Right atrium auricular region (tissue), 2 donors: ENCODE measurements at regions not wholly inside any gene's neighbourhood (a gene's known extent, or its start where the extent isn't known, plus 50 kb on each side); places are given as distances from the start of the nearest gene placed in this dataset.

Source experiments
- DNase-seq: peaks from one replicate; pipeline ENCODE4 v3.0.0-alpha.2; 2019; ENCODE audit warnings: low spot score
- H3K27ac ChIP-seq, 2 donors: fragments of 200-600 bp; sonication (generic); 1 replicate in 1 of 2; 2 replicates in 1 of 2; pipeline ENCODE4 v1.5.1; 2016 to 2019
- H3K27me3 ChIP-seq, 2 donors: fragments of 200-600 bp; sonication (generic); one replicate each; pipeline versions ENCODE4 v1.5.1 to v1.6.0; 2017 to 2019
- H3K36me3 ChIP-seq: fragments of 200-600 bp; sonication (generic); one replicate; pipeline ENCODE4 v1.5.1; 2016
- H3K4me1 ChIP-seq, 2 donors: fragments of 200-600 bp; sonication (generic); one replicate each; pipeline versions ENCODE4 v1.5.1 to v1.6.0; 2017 to 2019
- H3K4me3 ChIP-seq, 2 donors: fragments of 200-600 bp; sonication (generic); 1 replicate in 1 of 2; 2 replicates in 1 of 2; pipeline ENCODE4 v1.5.1; 2017 to 2019; ENCODE audit warnings: mild to moderate bottlenecking in 1 of 2, moderate library complexity in 1 of 2
- H3K9me3 ChIP-seq, 2 donors: fragments of 200-600 bp; sonication (generic); one replicate each; pipeline ENCODE4 v1.5.1; 2019
- TF ChIP-seq, protein P1 (sequence below), 2 donors: fragments of 200-600 bp; sonication (generic); IDR thresholded peaks; one replicate each; pipeline ENCODE4 v1.5.1; 2019; ENCODE audit warnings: antibody characterized with exemption in 2 of 2

DNA sequence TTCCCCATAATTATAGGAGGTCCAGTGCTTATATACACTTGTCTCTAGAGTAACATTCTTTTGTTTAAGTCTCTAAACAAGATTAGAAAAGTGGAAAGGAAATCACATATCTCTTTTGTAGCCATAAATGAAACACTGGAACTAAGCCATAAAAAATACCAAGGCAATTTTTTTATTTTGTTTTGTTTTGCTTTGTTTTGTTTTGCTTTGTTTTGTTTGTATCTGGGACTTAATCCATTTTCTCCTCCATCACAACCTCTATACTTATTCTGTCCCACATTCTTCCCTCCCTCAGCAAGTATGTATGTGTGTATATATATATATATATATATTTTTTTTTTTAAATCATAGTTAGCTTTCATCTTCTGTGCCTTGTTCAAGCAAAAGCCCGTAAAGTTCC, 436.6 kb upstream of the MPDZ start:
- Histone ChIP-seq H3K9me3 (no peaks in the 10 kb centered on the region), H3K36me3 (no peaks in the 10 kb centered on the region), H3K27me3 (no peaks in the 10 kb centered on the region), H3K4me1 (peaks cover 0 to 19% of the 10 kb centered on the region in 2 donors), H3K4me3 (no peak overlapping the region), H3K27ac (no peak overlapping the region)
- TF ChIP-seq, protein P1, sequence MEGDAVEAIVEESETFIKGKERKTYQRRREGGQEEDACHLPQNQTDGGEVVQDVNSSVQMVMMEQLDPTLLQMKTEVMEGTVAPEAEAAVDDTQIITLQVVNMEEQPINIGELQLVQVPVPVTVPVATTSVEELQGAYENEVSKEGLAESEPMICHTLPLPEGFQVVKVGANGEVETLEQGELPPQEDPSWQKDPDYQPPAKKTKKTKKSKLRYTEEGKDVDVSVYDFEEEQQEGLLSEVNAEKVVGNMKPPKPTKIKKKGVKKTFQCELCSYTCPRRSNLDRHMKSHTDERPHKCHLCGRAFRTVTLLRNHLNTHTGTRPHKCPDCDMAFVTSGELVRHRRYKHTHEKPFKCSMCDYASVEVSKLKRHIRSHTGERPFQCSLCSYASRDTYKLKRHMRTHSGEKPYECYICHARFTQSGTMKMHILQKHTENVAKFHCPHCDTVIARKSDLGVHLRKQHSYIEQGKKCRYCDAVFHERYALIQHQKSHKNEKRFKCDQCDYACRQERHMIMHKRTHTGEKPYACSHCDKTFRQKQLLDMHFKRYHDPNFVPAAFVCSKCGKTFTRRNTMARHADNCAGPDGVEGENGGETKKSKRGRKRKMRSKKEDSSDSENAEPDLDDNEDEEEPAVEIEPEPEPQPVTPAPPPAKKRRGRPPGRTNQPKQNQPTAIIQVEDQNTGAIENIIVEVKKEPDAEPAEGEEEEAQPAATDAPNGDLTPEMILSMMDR (IDR thresholded peaks at IDR 0.05) = no peak
- DNase-seq = no peak

DNA sequence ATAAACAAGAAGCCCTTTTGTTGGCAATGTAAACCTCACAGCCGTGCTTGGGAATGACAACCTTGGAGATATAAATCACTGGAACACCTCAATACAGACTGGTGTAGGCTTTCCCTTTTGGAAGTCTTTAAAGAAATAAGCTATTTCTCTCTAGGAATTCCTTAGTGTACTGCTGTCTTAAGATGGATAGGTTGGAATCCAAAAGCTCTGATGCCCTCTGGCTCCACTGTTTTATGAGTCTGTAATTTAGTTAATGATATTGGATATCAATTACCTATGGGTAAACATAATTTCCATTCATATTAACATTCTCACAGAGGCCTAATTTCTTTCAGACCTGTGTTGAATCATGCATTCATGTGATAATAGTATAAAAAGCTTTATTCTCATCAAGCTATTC, 435.9 kb upstream of the MPDZ start:
- Histone ChIP-seq H3K27me3 (no peaks in the 10 kb centered on the region), H3K4me1 (peaks cover 0 to 19% of the 10 kb centered on the region in 2 donors), H3K27ac (no peak overlapping the region), H3K36me3 (no peaks in the 10 kb centered on the region), H3K4me3 (no peak overlapping the region), H3K9me3 (no peaks in the 10 kb centered on the region)
- no peak for DNase-seq
- TF ChIP-seq, protein P1 (IDR thresholded peaks at IDR 0.05) = no peak

DNA sequence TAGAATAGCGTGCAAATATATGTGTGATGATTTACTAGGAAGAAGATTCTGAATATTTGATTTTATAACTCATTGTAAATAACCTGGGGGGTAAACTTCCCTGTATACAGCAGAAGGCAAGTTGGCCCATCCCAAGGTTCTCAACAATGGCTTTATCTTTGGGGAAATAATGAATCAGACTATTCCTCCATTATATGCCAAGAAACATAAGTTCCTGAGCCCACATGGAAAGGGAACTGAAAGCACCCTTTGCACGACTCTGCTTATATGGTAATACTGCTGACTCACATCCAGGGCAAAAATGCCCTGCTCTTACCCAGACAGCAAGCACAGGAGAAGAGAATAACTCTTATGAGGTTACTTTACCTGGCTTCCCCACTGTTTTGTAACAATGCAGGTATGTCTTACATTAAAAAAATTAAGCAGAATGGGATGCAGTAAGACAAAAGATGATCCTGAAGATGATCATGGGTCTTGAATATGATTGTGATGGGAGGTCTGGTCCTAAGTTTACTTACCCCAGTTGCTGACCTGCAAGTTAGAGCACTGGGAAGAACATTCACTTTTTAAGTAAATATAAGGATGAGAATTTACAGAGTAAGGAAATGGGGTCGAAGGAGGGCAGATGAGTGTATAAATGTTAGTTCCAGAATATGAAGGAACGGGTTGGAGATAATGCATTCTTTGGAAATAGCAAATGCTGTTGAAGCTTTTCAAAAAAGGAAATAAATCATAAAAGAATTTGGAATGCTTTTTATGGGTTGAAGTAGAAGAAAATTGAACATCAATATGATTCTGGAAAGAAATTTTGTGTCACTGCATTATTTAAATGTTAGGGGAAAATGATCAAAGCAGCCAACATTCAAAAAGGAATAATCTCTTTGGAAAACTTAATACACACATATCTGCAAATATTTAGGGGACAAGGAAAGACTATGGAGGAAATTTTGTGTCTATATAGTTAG, 428.4 kb upstream of the MPDZ start:
- H3K4me3 ChIP-seq = no peak overlapping the region
- H3K9me3 ChIP-seq = no peaks in the 10 kb centered on the region
- no peaks in the 10 kb centered on the region for H3K36me3 ChIP-seq
- H3K27me3 ChIP-seq = no peaks in the 10 kb centered on the region
- DNase-seq = no peak
- TF ChIP-seq, protein P1 (IDR thresholded peaks at IDR 0.05) = no peak
- no peak overlapping the region for H3K27ac ChIP-seq
- peaks cover 0 to 16% of the 10 kb centered on the region in 2 donors for H3K4me1 ChIP-seq

DNA sequence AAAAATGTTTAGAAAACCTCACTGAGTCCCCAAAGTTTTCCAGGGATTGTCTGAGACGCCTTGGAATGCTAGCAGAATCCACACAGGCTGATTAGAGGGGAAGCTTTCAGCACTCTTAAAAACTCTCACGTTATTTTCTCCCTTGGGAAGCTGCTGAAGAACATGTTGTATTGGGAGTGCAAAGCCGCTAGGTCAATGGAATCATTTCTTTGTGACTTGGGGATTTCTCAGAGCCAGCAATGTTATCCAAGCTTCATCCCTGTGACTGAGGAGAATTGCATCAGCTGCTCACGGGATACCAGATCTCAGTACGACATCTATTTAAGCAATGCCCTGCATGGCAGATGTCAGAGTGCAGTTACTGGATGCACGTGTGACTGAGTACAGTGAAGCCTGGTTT, 426.4 kb upstream of the MPDZ start:
- Histone ChIP-seq H3K27ac (peak overlapping the region; percentile 36 to 46), H3K4me3 (no peak overlapping the region), H3K9me3 (no peaks in the 10 kb centered on the region), H3K27me3 (no peaks in the 10 kb centered on the region), H3K4me1 (peaks cover 0 to 16% of the 10 kb centered on the region in 2 donors), H3K36me3 (no peaks in the 10 kb centered on the region)
- TF ChIP-seq, protein P1 (IDR thresholded peaks at IDR 0.05) = no peak
- DNase-seq = peak; percentile 82

DNA sequence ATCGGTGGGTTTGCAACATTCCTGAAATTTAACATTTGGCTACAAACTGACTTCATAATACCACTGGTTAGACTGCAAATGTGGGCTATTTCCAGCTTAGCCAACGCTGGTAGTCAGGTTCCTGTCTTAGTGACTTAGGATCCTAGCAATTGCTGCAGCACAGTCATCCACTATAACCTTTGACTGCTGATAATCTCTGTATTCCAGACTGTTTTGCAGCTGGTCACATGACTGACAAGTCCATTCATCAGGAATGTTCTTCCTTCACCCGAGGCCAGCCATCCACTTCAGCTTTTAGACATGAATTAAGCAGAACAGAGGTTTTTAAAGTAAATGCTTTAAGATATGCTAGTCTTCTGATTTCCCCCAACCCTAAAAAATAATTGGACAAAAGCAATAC, 425.9 kb upstream of the MPDZ start:
- TF ChIP-seq, protein P1 (IDR thresholded peaks at IDR 0.05) = no peak
- Histone ChIP-seq H3K36me3 (no peaks in the 10 kb centered on the region), H3K27me3 (no peaks in the 10 kb centered on the region), H3K27ac (peak overlapping the region; percentile 36 to 46), H3K9me3 (no peaks in the 10 kb centered on the region), H3K4me3 (no peak overlapping the region), H3K4me1 (peaks cover 0 to 16% of the 10 kb centered on the region in 2 donors)
- DNase-seq = no peak
